ENCODE measurements at regions not wholly inside any gene's neighbourhood (a gene's known extent, or its start where the extent isn't known, plus 50 kb on each side); places are given as distances from the start of the nearest gene placed in this dataset.
A peak's percentile ranks its signal among the peaks of the same experiment; 100 is the strongest.

DNA sequence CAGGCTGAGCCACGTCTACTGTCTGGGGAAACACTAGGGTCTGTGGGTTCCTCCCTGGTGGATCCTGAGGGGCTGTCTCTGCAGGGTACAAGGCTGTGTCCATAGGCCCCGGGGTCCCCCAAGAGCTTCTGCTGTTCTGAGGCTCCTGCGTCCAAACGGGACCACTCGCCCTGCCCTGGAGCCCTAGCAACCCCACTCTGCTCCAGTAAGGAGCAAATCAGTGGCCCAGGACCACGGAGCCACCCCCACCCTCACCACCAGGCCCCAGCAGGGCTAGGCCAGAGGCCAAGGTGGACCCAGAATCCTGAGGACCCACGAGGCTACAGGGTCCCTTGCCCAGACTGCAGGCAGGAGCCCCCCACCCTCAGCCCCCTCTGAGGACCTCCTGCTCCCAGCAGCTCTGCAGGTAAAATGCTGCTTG is 75.1 kb upstream of the GALNT9 start:
- H3K9ac ChIP-seq (ENCODE audit: low read length in 3 of 3), result no peak overlapping the region
- TF ChIP-seq, protein P1, sequence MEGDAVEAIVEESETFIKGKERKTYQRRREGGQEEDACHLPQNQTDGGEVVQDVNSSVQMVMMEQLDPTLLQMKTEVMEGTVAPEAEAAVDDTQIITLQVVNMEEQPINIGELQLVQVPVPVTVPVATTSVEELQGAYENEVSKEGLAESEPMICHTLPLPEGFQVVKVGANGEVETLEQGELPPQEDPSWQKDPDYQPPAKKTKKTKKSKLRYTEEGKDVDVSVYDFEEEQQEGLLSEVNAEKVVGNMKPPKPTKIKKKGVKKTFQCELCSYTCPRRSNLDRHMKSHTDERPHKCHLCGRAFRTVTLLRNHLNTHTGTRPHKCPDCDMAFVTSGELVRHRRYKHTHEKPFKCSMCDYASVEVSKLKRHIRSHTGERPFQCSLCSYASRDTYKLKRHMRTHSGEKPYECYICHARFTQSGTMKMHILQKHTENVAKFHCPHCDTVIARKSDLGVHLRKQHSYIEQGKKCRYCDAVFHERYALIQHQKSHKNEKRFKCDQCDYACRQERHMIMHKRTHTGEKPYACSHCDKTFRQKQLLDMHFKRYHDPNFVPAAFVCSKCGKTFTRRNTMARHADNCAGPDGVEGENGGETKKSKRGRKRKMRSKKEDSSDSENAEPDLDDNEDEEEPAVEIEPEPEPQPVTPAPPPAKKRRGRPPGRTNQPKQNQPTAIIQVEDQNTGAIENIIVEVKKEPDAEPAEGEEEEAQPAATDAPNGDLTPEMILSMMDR (IDR thresholded peaks at IDR 0.05; ENCODE audit: borderline replicate concordance, extremely low read depth, insufficient read depth), result no peak
- intact Hi-C loops (cut with DNase I), result no loop called here
- no peaks in the 10 kb centered on the region for H3K27me3 ChIP-seq (ENCODE audit: control insufficient read depth, insufficient read depth, low read length)
- H3K9me3 ChIP-seq (ENCODE audit: control insufficient read depth in 2 of 3, insufficient read depth in 1 of 3, low read length in 3 of 3), result no peaks in the 10 kb centered on the region
- DNase-seq (peak in 1 of 5 donors; percentile 67), FAIRE-seq (no peak)
- no peak overlapping the region for H3K27ac ChIP-seq (ENCODE audit: low read depth in 2 of 2, low read length in 2 of 2)
- no peak overlapping the region for H3K4me3 ChIP-seq (ENCODE audit: low read length in 3 of 3)
- no peaks in the 10 kb centered on the region for H3K4me1 ChIP-seq (ENCODE audit: control insufficient read depth in 2 of 3, insufficient read depth in 2 of 3, low read depth in 1 of 3, low read length in 3 of 3)
- no peaks in the 10 kb centered on the region for H3K36me3 ChIP-seq (ENCODE audit: control insufficient read depth in 2 of 3, insufficient read depth in 3 of 3, low read length in 3 of 3)

DNA sequence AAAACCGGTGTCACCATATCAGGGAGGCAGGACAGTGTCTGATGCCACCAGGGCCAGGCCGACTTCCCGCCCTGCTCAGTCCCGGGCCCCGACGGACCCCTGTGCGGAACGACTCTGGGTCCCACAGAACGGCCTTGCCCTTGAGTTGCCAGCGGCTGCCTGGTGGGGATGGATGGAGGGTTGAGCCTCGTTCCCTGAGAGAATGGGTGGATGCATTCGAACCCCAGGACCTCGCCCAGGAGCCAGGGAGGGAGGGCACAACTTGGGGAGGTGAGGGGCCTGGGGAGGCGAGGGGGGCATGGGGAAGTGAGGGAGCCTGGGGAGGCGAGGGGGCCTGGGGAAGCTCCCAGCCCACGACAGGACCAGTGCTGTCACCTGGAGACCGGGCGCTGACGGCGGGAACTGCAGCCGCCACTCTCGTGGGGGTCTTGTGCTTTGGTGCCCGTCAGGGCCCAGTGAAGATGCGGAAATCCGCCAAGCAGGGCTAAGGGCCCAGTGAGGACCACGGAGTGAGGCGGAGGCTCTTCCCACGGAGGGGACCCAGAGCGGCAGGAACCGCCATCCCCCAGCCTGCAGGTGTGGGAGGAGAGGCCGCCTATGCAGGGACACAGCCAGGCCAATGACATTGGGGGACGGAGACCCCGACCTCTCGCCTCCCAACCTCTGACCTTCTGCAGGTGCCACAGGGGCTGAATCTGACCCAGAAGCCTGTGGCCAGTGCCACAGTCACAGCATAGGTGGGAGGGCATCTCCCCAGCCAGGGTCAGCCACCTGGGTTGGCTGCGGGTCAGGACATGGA is 74.4 kb upstream of the GALNT9 start:
- no peak overlapping the region for H3K9ac ChIP-seq (ENCODE audit: low read length in 3 of 3)
- intact Hi-C loops (cut with DNase I), result no loop called here
- no peaks in the 10 kb centered on the region for H3K36me3 ChIP-seq (ENCODE audit: control insufficient read depth in 2 of 3, insufficient read depth in 3 of 3, low read length in 3 of 3)
- H3K9me3 ChIP-seq (ENCODE audit: control insufficient read depth in 2 of 3, insufficient read depth in 1 of 3, low read length in 3 of 3), result no peaks in the 10 kb centered on the region
- no peaks in the 10 kb centered on the region for H3K27me3 ChIP-seq (ENCODE audit: control insufficient read depth, insufficient read depth, low read length)
- no peak for FAIRE-seq
- H3K4me1 ChIP-seq (ENCODE audit: control insufficient read depth in 2 of 3, insufficient read depth in 2 of 3, low read depth in 1 of 3, low read length in 3 of 3), result no peaks in the 10 kb centered on the region
- peak in 1 of 5 donors; percentile 64 for DNase-seq
- H3K4me3 ChIP-seq (ENCODE audit: low read length in 3 of 3), result no peak overlapping the region
- H3K27ac ChIP-seq (ENCODE audit: low read depth in 2 of 2, low read length in 2 of 2), result no peak overlapping the region
- TF ChIP-seq, protein P1 (IDR thresholded peaks at IDR 0.05; ENCODE audit: borderline replicate concordance, extremely low read depth, insufficient read depth), result no peak

DNA sequence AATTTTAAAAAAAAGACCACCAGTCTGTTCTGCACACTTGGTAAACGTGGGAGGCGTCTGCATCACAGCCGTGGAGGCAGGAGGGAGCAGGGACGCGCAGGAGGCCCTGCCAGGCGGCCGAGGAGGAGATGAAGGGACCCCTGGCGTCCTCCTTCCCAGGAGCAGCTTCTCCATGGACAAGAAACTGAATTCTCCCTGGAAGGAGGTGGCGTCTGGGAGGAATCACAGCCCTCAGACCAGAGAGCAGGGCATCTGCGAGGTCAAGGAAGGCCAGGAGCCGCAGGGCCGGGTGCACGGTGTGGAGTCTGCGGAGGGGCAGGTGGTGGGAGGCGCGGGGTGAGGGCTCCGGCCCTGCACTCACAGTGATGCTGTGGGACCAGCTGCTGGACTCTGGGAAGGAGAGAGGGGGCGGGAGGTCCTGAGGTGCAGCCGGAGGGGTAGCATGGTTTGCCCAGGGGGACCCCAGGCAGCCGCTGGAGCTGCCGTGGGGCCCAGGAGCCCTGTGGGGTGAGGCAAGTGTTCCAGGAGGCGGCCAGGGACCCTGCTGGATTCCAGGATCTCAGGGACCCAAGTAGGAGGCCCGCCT is 73.5 kb upstream of the GALNT9 start:
- DNase-seq, result peak in 1 of 5 donors; percentile 56
- no peak overlapping the region for H3K27ac ChIP-seq (ENCODE audit: low read depth in 2 of 2, low read length in 2 of 2)
- no peak overlapping the region for H3K4me3 ChIP-seq (ENCODE audit: low read length in 3 of 3)
- no peak for FAIRE-seq
- intact Hi-C loops (cut with DNase I), result no loop called here
- no peak overlapping the region for H3K9ac ChIP-seq (ENCODE audit: low read length in 3 of 3)
- no peaks in the 10 kb centered on the region for H3K36me3 ChIP-seq (ENCODE audit: control insufficient read depth in 2 of 3, insufficient read depth in 3 of 3, low read length in 3 of 3)
- no peaks in the 10 kb centered on the region for H3K9me3 ChIP-seq (ENCODE audit: control insufficient read depth in 2 of 3, insufficient read depth in 1 of 3, low read length in 3 of 3)
- TF ChIP-seq, protein P1 (IDR thresholded peaks at IDR 0.05; ENCODE audit: borderline replicate concordance, extremely low read depth, insufficient read depth), result no peak
- no peaks in the 10 kb centered on the region for H3K4me1 ChIP-seq (ENCODE audit: control insufficient read depth in 2 of 3, insufficient read depth in 2 of 3, low read depth in 1 of 3, low read length in 3 of 3)
- H3K27me3 ChIP-seq (ENCODE audit: control insufficient read depth, insufficient read depth, low read length), result no peaks in the 10 kb centered on the region
